ENCODE measurements at regions not wholly inside any gene's neighbourhood (a gene's known extent, or its start where the extent isn't known, plus 50 kb on each side); places are given as distances from the start of the nearest gene placed in this dataset.

GRCh38 chr19:28864024-28864503, 348.9 kb downstream of the UQCRFS1 start:
- H2BK20ac ChIP-seq (ENCODE audit: low read depth, low read length, poor library complexity, severe bottlenecking), result no peak overlapping the region
- no CpG with 5 or more reads among the region's 8 CpGs for WGBS (ENCODE audit: extremely low coverage, insufficient read length, low lambda C conversion rate)
- H3K79me1 ChIP-seq (ENCODE audit: insufficient read depth, low read depth, low read length, poor library complexity, severe bottlenecking), result no peaks in the 10 kb centered on the region
- no peak overlapping the region for H2AK5ac ChIP-seq (ENCODE audit: insufficient read length, low read length)
- no peak overlapping the region for H4K8ac ChIP-seq (replicated peaks; ENCODE audit: insufficient read length, low read depth, low read length)
- no peak overlapping the region for H4K5ac ChIP-seq (ENCODE audit: insufficient read length, low read depth, low read length)
- no peak overlapping the region for H3K27ac Mint-ChIP-seq
- no peak overlapping the region for H3K56ac ChIP-seq (ENCODE audit: insufficient read length, low read depth, low read length)
- H3K9me3 Mint-ChIP-seq, result peaks cover 3 to 4% of the 10 kb centered on the region in 2 experiments; a peak in 3 of 5 replicates
- H2BK12ac ChIP-seq (ENCODE audit: insufficient read length, low read depth, low read length), result no peak overlapping the region
- H3K9ac ChIP-seq (ENCODE audit: extremely low read depth, insufficient read length, low read length), result no peak overlapping the region
- no peak overlapping the region for H3T11ph ChIP-seq (ENCODE audit: low read length)
- no peaks in the 10 kb centered on the region for H3K23me2 ChIP-seq (ENCODE audit: insufficient read length, low read depth, low read length, poor library complexity, severe bottlenecking)
- H3K18ac ChIP-seq (ENCODE audit: insufficient read length, low read depth, low read length), result no peak overlapping the region
- H2BK120ac ChIP-seq (ENCODE audit: low read depth, low read length, poor library complexity, severe bottlenecking), result no peak overlapping the region
- H3K4ac ChIP-seq (ENCODE audit: low read depth, low read length), result no peak overlapping the region
- H3K4me3 Mint-ChIP-seq, result no peak overlapping the region
- DNase-seq, result no peak
- H3K9me3 ChIP-seq (ENCODE audit: control insufficient read depth, low read depth, low read length), result no peaks in the 10 kb centered on the region
- H2BK5ac ChIP-seq (ENCODE audit: insufficient read length, low read length), result no peak overlapping the region
- no peak overlapping the region for H3K4me2 ChIP-seq (ENCODE audit: insufficient read depth, insufficient read length, low read length)
- H2BK15ac ChIP-seq (ENCODE audit: low read depth, low read length), result no peak overlapping the region
- no peak overlapping the region for H4K91ac ChIP-seq (ENCODE audit: insufficient read length, low read depth, low read length)
- H3K4me1 Mint-ChIP-seq, result peaks cover 5 to 8% of the 10 kb centered on the region in 2 experiments; a peak in 3 of 4 replicates
- no peak overlapping the region for H2AFZ ChIP-seq (ENCODE audit: low read length)
- H3K27me3 Mint-ChIP-seq (ENCODE audit: low read depth), result peaks cover 2% of the 10 kb centered on the region; the same call in 1 of the 2 replicates
- no peak for TF ChIP-seq CTCF (conservative IDR thresholded peaks at IDR 0.05)
- H3K27ac ChIP-seq (ENCODE audit: insufficient read length, low read depth, low read length), result no peak overlapping the region
- no peaks in the 10 kb centered on the region for H3K27me3 ChIP-seq (ENCODE audit: insufficient read depth, low read length)
- H3K36me3 Mint-ChIP-seq (ENCODE audit: insufficient read depth in 1 of 3, low read depth in 3 of 3), result no peaks in the 10 kb centered on the region; a peak in 2 of 7 replicates
- no peak overlapping the region for H3K23ac ChIP-seq (ENCODE audit: insufficient read length, low read depth, low read length)
- no peak overlapping the region; the same call in 1 of the 2 replicates for H3K14ac ChIP-seq (ENCODE audit: insufficient read depth, low read length)
- no peaks in the 10 kb centered on the region for H3K4me1 ChIP-seq (ENCODE audit: insufficient read depth, low read length)
- no peaks in the 10 kb centered on the region for H4K20me1 ChIP-seq (ENCODE audit: control insufficient read depth, insufficient read depth, insufficient read length)
- no peaks in the 10 kb centered on the region for H3K79me2 ChIP-seq (ENCODE audit: insufficient read depth, low read length)
